GM21737 (cell line): ENCODE measurements at regions not wholly inside any gene's neighbourhood (a gene's known extent, or its start where the extent isn't known, plus 50 kb on each side); places are given as distances from the start of the nearest gene placed in this dataset.
"Not testable (repeated sequence)": the region's sequence is repeated elsewhere in the genome, so short reads cannot be mapped to it uniquely, and the experiment has no call there.

Experiments used
- ATAC-seq: cut with Tn5 transposase; IDR thresholded peaks from one replicate; pipeline ENCODE4 v1.9.1; 2021; ENCODE audit warnings: mild to moderate bottlenecking, moderate library complexity; ENCODE audit not compliant: unreplicated experiment

DNA sequence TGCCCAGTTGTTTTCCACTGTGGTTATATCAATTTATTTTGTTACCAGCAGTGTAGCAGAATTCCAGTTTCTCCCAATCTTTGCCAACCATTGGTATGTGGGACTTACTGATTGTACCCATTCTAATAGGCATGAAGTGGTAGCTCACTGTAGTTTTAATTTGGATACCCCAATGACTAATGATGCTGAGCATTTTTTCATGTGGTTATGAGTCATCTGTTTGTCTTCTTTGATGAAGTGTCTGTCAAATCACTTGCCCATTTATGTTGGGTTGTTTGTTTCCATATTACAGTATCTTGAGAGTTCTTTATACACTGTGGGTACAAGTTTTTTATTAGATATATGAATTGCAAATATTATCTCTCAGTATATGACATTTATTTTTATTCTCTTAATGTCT, 644.3 kb downstream of the NR2F2 start:
- ATAC-seq: no peak

DNA sequence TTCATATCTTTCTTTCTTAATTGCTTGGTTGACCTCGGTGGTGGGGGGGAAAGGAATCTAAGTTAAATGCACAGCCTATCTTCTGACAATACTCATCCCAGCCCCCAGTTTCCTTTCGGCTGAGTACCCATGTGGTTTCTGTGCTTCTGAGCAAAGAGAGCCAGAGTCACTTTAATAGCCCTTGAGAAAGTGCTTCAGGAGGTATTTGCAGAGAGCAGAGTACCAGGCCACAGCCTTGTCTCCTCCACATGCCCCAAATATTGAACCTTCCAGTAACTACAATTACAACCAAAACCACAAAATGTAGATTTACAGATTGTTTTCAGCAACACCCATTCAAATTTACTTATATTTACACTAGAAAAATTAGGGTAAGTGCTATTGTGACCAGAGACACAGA, 647.4 kb downstream of the NR2F2 start:
- ATAC-seq: no peak

DNA sequence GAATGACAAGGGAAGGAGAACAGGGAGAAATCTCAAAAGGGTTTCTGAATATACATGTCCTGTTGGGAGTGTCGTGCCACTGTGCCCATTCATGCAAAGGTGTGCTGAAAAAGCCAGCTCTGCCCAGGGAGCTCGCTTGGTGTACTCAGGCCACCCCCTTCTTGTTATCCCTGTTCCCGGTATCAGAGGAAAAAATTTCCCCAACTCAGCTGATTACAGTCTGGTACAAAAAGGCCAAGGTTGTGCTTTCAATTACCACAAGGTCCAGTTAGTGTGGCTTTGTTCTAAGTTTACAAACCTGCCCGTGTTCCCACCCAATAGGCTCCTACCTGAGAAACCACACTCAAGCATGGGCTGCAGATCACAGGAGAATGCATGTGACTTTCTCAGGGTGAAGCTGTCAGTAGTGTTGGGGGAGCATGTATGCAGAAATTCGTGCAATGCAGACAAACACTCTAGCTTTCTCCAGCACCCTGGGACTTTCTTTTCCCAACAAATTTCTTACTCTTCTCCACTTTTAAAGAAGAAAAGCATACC, 648.5 kb downstream of the NR2F2 start:
- no peak for ATAC-seq

DNA sequence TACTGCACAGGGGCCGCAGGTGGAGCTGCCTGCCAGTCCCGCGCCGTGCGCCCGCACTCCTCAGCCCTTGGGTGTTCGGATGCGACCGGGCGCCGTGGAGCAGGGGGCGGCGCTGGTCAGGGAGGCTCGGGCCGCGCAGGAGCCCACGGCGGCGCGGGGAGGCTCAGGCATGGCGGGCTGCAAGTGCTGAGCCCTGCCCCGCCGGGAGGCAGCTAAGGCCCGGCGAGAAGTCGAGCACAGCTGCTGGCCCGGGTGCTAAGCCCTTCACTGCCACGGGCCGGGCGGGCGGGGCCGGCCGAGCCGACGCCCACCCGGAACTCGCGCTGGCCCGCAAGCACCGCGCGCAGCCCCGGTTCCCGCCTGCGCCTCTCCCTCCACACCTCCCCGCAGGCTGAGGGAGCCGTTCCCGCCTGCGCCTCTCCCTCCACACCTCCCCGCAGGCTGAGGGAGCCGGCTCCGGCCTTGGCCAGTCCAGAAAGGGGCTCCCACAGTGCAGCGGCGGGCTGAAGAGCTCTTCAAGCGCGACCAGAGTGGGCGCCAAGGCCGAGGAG, 653.7 kb downstream of the NR2F2 start:
- ATAC-seq: not testable (repeated sequence)

DNA sequence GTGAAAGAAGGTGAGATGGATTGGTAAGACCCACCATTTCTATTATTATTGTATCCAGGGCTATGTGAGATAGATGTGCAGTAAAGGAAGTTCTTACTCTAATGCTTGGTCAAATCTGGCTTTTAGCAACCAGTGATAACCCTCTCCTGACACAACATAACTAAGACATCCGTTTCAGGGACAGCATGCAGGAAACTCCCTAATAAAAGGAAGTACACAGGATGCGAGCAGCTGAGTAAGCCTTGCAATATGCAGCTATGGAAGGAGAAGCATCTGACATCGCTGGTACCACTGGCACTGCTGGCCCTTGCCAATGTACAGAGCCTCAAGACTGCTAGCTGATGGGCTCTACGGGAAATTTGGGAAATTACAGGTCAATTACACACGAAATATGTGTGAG, 662.3 kb downstream of the NR2F2 start:
- ATAC-seq: no peak

DNA sequence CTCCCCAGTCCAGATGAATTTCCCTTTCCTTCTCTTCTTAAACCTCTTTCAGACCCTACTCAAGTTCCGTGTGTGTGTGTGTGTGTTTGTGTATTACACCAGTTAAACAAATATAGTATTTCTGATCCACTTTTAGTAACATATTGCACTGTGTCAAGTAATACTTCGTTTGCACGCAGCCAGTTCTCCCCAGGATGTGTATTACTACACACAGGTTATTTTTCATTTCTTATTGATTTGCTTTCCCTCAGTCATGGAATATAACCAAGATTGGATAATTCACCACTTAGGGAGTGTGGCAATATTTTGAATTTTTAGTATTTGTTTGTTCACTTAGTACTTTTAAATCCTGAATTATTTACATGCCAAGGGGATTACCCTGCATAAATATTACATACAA, 667.0 kb downstream of the NR2F2 start:
- ATAC-seq: no peak

DNA sequence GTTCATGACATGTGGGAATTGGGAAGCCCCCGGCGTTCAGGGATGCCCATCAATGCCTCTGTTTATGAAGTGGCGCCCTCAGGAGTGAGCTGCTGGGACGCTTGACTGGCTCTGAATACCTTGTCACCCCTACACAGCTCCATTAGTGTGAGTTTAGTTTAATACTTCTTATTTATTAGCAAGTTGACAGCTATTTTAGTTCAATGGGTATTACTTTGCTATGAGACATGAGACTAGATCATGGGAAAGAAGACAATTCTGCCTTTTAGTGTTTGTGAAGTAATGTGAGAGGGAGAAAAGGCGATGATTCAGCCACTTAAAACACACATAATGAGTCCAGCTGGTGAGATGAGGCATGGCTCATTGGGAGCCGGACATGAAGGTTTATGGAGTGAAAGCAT, 678.5 kb downstream of the NR2F2 start:
- no peak for ATAC-seq

DNA sequence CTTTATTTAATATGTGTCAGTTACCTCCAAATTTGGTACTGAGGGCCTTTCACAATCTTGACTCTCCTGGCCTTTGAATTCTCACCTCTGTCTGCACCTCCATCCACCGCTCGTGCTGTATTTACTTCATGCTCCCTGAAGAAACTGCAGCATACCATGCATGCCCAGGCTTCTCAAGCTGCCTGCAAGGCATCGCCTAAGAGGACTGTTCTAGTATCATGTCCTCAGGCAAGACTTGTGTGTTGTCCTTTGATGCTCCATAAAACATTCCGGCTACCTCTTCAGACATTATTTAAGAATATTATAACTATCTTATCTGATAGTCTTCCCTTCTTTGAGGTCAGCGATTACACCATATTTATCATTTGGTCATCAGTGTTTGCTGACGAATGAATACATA, 682.5 kb downstream of the NR2F2 start:
- no peak for ATAC-seq

DNA sequence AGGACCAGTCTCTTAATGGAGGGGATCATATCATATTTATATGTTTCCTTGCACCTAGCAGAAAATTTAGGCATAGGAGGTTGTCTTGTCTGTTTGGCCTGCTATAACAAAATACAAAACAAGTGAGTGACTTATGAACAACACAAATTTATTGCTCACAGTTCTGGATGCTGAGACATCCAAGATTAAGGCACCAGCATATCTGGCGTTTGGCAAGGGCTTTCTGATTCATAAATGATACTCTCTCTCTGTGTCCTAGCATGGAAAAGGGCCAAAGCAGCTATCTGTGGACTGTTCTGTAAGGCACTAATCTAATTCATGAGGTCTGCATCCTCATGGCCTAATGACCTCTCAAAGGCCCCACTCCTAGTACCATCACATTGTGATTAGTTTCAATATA, 683.0 kb downstream of the NR2F2 start:
- no peak for ATAC-seq

DNA sequence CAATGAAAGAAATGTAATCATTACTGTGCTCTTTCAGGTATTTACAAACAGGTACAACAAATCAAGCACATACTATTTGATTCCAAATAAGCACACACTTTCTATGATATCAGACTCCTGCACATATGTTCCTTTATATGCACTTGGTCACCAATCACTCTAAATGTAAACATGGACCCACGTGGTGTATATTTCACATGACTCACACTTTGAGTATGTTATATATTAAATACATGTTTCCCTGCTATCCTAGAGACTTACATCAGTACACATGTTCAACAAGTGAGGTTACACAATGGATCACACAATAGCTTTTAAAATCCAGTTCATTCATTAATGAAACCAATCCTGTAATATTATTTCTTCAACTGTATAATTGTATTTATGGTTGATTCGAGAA, 683.5 kb downstream of the NR2F2 start:
- no peak for ATAC-seq

DNA sequence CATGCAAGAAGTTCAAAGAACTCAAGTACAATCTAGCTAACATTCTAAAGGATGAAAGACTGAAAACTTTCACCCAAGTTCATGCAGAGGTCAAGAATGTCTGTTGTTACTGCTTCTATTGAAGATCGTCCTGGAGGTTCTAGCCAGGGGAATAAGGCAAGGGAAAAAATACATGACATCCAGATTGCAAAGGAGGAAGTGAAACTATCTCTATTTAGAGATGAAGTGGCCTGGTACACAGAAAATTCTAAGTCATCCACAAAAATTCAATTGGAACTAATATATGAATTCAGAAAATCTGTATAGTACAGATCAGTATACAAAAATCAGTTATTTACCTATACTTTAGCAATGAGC, 693.0 kb downstream of the NR2F2 start:
- no peak for ATAC-seq

DNA sequence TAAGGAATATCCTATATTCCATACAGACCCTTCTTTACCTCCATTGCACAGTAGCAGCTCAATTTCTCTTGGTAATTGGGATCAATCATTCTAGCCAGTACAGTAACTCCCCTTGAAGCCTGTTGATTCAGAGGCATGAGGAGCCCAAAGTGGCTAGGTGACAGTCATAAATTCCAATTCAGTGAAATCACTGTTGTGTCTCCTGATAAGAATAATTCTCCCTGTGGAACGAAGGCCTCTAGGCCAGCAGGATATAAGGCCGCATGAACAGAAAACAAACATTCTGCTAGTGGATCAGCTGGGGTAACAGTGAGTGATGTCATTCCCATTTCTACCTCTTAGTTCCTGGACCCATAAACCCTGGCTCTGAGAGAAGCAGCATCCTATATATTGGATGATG, 696.3 kb downstream of the NR2F2 start:
- ATAC-seq: no peak

DNA sequence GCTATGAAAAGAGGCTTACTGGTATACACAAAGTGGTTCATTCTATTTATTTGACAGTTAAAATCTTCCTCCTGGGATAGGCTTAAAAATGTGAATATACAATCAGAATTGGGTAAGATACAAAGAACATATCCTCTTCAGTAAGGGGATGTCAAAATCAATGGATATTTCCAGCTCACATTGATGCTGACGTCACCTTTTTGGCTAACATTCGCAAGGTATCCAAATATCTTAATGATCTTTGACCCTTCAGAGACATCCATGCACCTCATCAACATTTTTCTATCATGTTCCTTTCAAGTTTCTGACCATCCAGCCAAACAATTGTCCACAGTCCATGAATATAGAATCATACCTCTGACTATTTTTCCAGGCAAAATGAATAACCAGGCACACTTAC, 697.3 kb downstream of the NR2F2 start:
- ATAC-seq: no peak

DNA sequence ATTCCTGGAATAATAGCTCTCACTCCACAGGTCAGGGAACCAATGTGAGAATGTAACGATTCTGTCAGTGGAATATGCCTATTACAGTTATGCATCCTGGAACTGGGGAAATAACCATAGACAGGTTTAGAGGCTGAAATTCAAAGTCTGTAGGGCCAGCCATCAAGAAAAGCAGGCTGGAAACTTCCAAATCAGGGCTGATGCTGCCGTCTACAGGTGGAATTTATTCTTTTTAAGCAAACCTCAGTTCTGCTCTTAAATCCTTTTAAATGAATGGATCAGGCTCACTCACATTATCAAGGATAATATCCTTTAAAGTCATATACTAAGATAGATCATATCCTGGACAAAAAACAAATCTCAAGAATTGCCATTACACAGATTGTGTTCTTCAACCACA, 699.8 kb downstream of the NR2F2 start:
- no peak for ATAC-seq

DNA sequence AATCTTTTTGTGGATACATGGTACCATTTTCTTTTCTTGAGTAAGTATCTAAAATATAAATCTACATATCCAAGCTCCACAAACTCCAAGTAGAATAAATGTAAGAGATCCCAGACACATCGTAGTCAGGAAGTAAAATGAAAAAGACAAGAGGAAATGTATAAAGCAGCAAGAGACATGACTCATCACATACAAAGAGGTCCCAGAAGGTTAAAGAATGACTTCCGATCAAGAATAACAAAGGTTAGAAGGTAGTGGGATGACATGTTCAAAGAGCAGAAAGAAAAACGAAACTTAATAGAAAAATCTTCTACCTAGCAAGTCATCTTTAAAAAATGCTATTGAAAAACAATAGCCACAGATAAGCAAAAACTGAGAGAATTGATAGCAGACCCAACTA, 705.8 kb downstream of the NR2F2 start:
- no peak for ATAC-seq

DNA sequence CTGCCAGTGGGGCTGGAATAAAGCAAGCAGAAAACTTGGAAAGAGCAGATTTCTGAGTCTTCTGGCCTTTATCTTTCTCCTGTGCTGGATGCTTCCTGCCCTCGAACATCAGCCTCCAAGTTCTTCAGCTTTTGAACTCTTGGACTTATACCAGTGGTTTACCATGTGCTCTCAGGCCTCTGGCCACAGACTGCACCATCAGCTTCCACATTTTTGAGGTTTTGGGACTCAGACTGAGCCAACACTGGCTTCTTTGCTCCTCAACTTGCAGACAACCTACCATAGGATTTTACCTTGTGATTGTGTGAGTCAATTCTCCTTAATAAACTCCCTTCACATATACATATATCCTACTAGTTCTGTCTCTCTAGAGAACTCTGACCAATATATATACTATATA, 706.6 kb downstream of the NR2F2 start:
- ATAC-seq: no peak

DNA sequence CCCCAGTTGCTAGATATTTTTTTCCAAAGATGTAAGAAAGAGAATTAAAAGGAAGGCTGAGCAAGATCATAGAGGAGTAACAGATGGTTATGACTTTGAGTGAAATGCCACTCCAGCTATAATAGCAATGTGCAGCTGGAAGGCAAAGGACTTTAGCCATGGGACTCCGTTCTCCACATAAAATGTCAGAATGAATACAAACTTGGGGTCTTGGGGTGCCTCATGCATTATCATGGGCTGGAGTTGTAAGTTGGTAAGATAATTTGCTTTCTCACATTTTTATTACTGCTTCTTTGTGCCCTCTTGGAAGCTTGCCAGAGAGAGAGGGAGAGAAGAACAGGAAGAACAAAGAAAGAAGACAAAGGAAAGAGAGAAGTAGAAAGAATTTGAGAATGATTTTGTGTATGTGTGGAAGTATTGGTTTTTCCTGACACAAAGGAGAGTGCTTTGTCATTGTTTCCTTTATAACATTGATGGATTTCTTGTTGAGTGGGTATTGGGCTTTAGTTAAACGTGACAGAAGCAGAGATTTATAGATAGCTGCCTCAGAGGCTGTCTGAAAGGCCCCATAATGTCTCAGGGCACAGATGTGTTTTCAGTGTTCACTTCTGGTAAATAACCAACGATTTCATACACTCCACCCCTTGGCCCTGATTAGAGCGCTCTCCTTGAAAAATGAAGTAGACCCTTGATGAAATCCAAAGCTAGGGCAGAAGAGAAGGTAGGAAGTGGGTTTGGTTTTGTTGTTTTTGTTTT, 715.3 kb downstream of the NR2F2 start:
- no peak for ATAC-seq

DNA sequence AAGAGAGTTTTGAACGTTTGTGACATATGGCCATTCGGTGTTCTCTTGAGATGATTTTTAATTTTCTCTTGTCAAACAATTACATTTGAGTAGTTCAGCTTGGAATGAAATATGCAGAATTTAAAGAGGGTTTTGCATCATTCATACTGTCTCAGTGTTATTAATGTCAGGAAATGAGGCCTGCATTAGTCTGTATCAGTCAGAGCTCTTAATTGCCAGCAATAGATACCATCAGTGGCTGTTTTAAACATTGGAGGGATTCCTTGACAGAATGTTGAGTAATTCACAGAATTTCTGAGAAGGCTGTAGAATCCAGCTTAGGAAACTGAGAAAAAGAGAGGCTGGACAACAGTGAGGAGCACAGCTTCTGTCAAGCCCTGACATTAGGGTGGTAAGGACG, 722.0 kb downstream of the NR2F2 start:
- no peak for ATAC-seq

DNA sequence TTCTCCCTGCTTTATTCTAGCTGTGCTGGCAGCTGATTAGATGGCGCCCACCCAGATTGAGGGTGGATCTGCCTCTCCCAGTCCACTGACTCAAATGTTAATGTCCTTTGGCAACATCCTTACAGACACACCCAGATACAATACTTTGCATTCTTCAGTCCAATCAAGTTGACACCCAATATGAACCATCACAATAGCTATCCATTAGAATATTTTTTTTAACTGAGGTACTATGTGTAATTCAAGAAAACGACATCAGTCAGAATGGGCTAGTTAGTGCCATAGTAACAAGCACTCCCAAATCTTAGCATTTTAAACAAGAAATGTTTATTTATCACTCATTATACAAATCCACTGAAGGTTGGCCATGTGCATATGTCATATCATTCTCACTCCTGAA, 723.1 kb downstream of the NR2F2 start:
- no peak for ATAC-seq

DNA sequence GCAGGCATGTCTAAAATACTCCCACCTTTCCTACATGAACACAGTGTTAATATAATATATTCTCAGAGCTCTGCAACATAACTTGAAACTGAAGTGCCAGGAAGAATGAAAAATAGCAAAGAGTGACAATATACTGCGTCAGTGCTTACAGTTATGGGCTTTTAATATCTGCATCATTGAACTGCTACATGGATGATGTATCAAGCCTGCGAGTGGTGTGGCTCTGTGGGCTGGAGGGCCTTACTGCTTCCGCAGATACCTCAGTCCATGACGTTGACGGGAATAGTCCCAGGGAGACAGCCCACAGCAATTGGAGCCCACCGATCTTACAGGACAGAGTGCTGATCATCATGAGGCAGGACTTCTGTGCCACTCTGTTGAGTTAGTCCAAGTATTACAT, 727.0 kb downstream of the NR2F2 start:
- no peak for ATAC-seq

DNA sequence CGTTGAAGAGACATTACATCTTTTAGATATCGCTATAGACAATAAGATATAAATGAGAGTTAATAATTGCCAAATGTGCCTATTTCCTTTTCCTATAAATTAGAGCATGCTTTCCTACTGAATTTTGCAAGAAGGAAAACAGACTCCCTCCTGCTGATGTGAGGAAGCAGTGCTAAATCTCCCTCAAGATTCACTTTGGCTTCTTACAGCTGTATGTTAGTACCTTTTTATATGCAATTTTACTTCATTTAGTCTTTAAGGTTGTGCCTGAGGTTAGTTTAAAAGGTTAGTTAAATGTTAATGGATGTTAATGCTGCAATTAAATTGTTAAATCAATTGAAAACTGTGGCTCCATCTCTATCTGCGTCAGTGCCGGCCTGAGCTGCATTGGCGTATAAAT, 728.8 kb downstream of the NR2F2 start:
- no peak for ATAC-seq

DNA sequence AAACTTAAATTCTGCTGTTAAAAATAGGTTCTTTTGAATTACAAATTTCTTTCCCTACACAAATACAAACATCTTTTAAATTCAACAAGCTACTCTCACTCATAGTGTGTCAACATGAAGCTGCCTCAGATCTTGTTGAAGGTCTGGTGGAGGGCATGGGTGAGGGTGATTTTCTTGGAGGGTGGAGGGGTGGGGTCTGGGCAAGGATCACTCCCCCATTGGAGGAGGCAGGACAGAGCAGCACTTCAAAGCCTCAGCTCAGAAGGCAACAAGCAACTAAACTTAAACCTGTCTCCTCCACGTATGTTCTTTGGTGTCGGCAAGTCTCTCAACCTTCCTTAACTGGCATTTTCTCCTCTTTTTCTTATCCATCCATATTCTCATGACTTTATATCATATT, 730.9 kb downstream of the NR2F2 start:
- no peak for ATAC-seq

DNA sequence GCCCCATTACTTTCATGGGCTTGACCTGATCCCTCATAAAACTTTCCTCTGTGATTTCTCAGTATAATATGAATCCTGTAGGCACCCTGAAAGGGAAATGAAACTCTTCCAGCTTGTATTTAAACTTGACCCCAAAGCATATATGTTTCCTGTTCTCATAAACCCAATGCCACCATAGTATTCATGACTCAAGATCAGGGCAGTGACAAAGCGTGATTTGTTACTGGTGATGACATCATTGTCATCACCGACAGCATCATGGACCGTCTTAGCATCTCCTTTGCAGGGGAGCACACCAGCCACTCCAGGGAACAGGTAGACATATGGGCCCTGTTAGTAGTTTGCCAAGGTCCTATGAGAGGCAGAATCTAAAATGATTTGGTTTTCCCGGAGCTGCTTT, 741.2 kb downstream of the NR2F2 start:
- ATAC-seq: no peak
